GM13976 (cell line): ENCODE measurements at regions not wholly inside any gene's neighbourhood (a gene's known extent, or its start where the extent isn't known, plus 50 kb on each side); places are given as distances from the start of the nearest gene placed in this dataset.

ENCODE experiments used
- DNase-seq: peaks from one replicate; pipeline ENCODE4 v3.0.0; 2012; ENCODE audit warnings: low spot score
- CTCF ChIP-seq: IDR thresholded peaks from 2 replicates; pipeline ENCODE4 v1.5.1; 2012; ENCODE audit warnings: borderline replicate concordance, mild to moderate bottlenecking; ENCODE audit not compliant: insufficient read depth; ENCODE audit errors: extremely low read depth, missing control alignments, control extremely low read depth
- in situ Hi-C: fragments of 300-500 bp; cut with MboI; formaldehyde crosslinking; loops from one replicate; pipeline ENCODE4 v1.12.0; 2022; ENCODE audit warnings: low sequenced_read_pairs, mixed read lengths, inconsistent platforms; ENCODE audit not compliant: unreplicated experiment

- no peak for DNase-seq
- TF ChIP-seq CTCF = no peak
- in situ Hi-C loops = no loop called here
Observed at GRCh38 chr13:89920461-89920860, 1427.0 kb upstream of the MIR17HG start.

GRCh38 chr13:89923052-89923451 lies 1424.4 kb upstream of the MIR17HG start:
- in situ Hi-C loops = no loop called here
- no peak for DNase-seq

GRCh38 chr13:89923736-89924135 lies 1423.8 kb upstream of the MIR17HG start:
- DNase-seq = no peak
- no peak for TF ChIP-seq CTCF
- in situ Hi-C loops = no loop called here

More at GRCh38 chr13:89923052-89923451, 1424.4 kb upstream of the MIR17HG start:
- no peak for TF ChIP-seq CTCF

- in situ Hi-C loops = no loop called here
- no peak for DNase-seq
Observed at GRCh38 chr13:89925107-89925506, 1422.4 kb upstream of the MIR17HG start.

GRCh38 chr13:89930861-89931260 lies 1416.6 kb upstream of the MIR17HG start:
- TF ChIP-seq CTCF = no peak
- DNase-seq = no peak
- in situ Hi-C loops = no loop called here

More at GRCh38 chr13:89925107-89925506, 1422.4 kb upstream of the MIR17HG start:
- peak; percentile 20 for TF ChIP-seq CTCF

- in situ Hi-C loops = no loop called here
- no peak for DNase-seq
- TF ChIP-seq CTCF = no peak
Observed at GRCh38 chr13:89932902-89933301, 1414.6 kb upstream of the MIR17HG start.

- TF ChIP-seq CTCF = no peak
- in situ Hi-C loops = no loop called here
- DNase-seq = no peak
Observed at GRCh38 chr13:89936256-89936655, 1411.2 kb upstream of the MIR17HG start.
